HepG2 (cell line): ENCODE measurements at regions not wholly inside any gene's neighbourhood (a gene's known extent, or its start where the extent isn't known, plus 50 kb on each side); places are given as distances from the start of the nearest gene placed in this dataset.

Source experiments
- ATAC-seq: fragments of 200-7000 bp; cut with Tn5 transposase; 3 replicates; pipeline ENCODE4 v1.9.1; 2020; ENCODE audit warnings: mild to moderate bottlenecking, moderate library complexity
- BruUV-seq: library from RNA; stranded (reverse); fragments of 400-500 nt; replicated peaks from 2 replicates; lab custom pipeline; 2021; lab: Mats Ljungman, UMichigan
- CTCF ChIA-PET: fragments of 300-600 bp; formaldehyde crosslinking; extraction: SDS; loops from one replicate; lab custom pipeline; 2021; ENCODE audit warnings: low total read pairs, inconsistent platforms, low intra/inter-chr PET ratio; lab: Yijun Ruan, JAX
- POLR2A ChIA-PET: fragments of 350-600 bp; sonication (Branson Sonifier 250); formaldehyde crosslinking; loops from one replicate; lab custom pipeline; 2020; ENCODE audit warnings: antibody characterized with exemption, inconsistent platforms; lab: Yijun Ruan, JAX
- DNase-seq: peaks from one replicate; pipeline ENCODE4 v3.0.0-alpha.2; 2015; ENCODE audit warnings: low spot score
- FAIRE-seq: peaks from 3 replicates; lab custom pipeline; 2011; peaks lifted over from hg19 to GRCh38; lab: Jason Lieb, UNC
- H2AFZ ChIP-seq: one replicate; pipeline ENCODE4 v1.6.1; 2011; ENCODE audit warnings: low read length, inconsistent platforms
- H3K27ac ChIP-seq: fragments of 300-600 bp; 3 replicates; pipeline ENCODE4 v1.8.0; 2011; ENCODE audit warnings: mixed run types, mild to moderate bottlenecking, mixed read lengths, low read length, inconsistent platforms; ENCODE audit not compliant: insufficient read depth; ENCODE audit errors: extremely low read length
- H3K27me3 ChIP-seq, 2 experiments: fragments of 200-600 bp in 1 of 2; 2 replicates in 1 of 2; 3 replicates in 1 of 2; pipeline versions ENCODE4 v1.6.0 to v1.8.0; 2011; ENCODE audit warnings: low read length in 2 of 2, mild to moderate bottlenecking in 2 of 2, moderate library complexity in 2 of 2, inconsistent platforms in 1 of 2; ENCODE audit not compliant: insufficient read depth in 2 of 2, control insufficient read depth in 1 of 2
- H3K36me3 ChIP-seq, 2 experiments: fragments of 200-600 bp in 1 of 2; replicated peaks in 1 of 2; 2 replicates in 1 of 2; 3 replicates in 1 of 2; pipeline versions ENCODE4 v1.5.1 to v1.8.0; 2011; ENCODE audit warnings: low read length in 2 of 2, inconsistent platforms in 1 of 2; ENCODE audit not compliant: insufficient read depth in 2 of 2, control insufficient read depth in 1 of 2
- H3K4me1 ChIP-seq: 2 replicates; pipeline ENCODE4 v1.5.1; 2012; ENCODE audit warnings: low read length, inconsistent platforms; ENCODE audit not compliant: insufficient read depth
- H3K4me2 ChIP-seq: 2 replicates; pipeline ENCODE4 v1.6.0; 2011; ENCODE audit warnings: low read depth, low read length, inconsistent platforms
- H3K4me3 ChIP-seq, 3 experiments: fragments of 200-600 bp in 1 of 3; sonication (generic), shearing (Covaris generic) in 1 of 3; replicated peaks in 1 of 3; 2 replicates each; pipeline ENCODE4 v1.5.1; 2011 to 2016; ENCODE audit warnings: low read length in 3 of 3, inconsistent platforms in 2 of 3, low read depth in 2 of 3, mild to moderate bottlenecking in 2 of 3, control low read depth in 1 of 3, mixed read lengths in 1 of 3; ENCODE audit not compliant: insufficient read depth in 1 of 3
- H3K79me2 ChIP-seq: one replicate; pipeline ENCODE4 v1.6.1; 2011; ENCODE audit warnings: low read length, inconsistent platforms; ENCODE audit not compliant: insufficient read depth
- H3K9ac ChIP-seq: 2 replicates; pipeline ENCODE4 v1.6.0; 2011; ENCODE audit warnings: mild to moderate bottlenecking, low read depth, low read length, inconsistent platforms; ENCODE audit not compliant: insufficient read depth
- H3K9me3 ChIP-seq: 2 replicates; pipeline ENCODE4 v1.5.1; 2012; ENCODE audit warnings: mild to moderate bottlenecking, low read length
- H4K20me1 ChIP-seq: 2 replicates; pipeline ENCODE4 v1.6.0; 2011; ENCODE audit warnings: inconsistent platforms, mild to moderate bottlenecking, low read length, moderate library complexity; ENCODE audit not compliant: insufficient read depth
- MAFF ChIP-seq: IDR thresholded peaks from 2 replicates; pipeline ENCODE4 v1.6.1; 2011; ENCODE audit warnings: low read depth, low read length, improper control_type of control experiment
- MAFK ChIP-seq, 2 experiments: IDR thresholded peaks in 1 of 2; conservative IDR thresholded peaks in 1 of 2; 2 replicates each; pipeline ENCODE4 v1.6.1; 2011; ENCODE audit warnings: improper control_type of control experiment in 2 of 2, low read length in 2 of 2
- RXRA ChIP-seq: sonication (generic); formaldehyde crosslinking; IDR thresholded peaks from 2 replicates; pipeline ENCODE4 v1.5.1; 2020; ENCODE audit warnings: missing genetic modification reagents
- ZNF512 ChIP-seq: sonication (generic); formaldehyde crosslinking; IDR thresholded peaks from 2 replicates; pipeline ENCODE4 v1.4.0; 2020; ENCODE audit warnings: mild to moderate bottlenecking, missing genetic modification reagents
- ZNF589 ChIP-seq: sonication (generic); formaldehyde crosslinking; conservative IDR thresholded peaks from 2 replicates; pipeline ENCODE4 v1.8.0; 2022; ENCODE audit warnings: mild to moderate bottlenecking, moderate library complexity, missing genetic modification reagents
- ZNF609 ChIP-seq: sonication (generic); formaldehyde crosslinking; IDR thresholded peaks from 2 replicates; pipeline ENCODE4 v1.4.0; 2020; ENCODE audit warnings: mild to moderate bottlenecking, missing genetic modification reagents, borderline replicate concordance
- ZNF773 ChIP-seq: sonication (generic); formaldehyde crosslinking; IDR thresholded peaks from 2 replicates; pipeline ENCODE4 v1.4.0; 2020; ENCODE audit warnings: missing genetic modification reagents, borderline replicate concordance
- ZSCAN31 ChIP-seq: sonication (generic); formaldehyde crosslinking; IDR thresholded peaks from 2 replicates; pipeline ENCODE4 v1.5.0; 2020; ENCODE audit warnings: low read depth, mild to moderate bottlenecking, missing genetic modification reagents
- WGBS: methylation state at CpG from one replicate; pipeline ENCODE4 v1.1.6; 2017; ENCODE audit warnings: low lambda C conversion rate; 5-methylcytosine and 5-hydroxymethylcytosine counted together
- in situ Hi-C: cut with HindIII; loops from 2 replicates; pipeline ENCODE4 v1.10.0; 2017; ENCODE audit warnings: low pct_unique_long_range_greater_than_20kb; ENCODE audit not compliant: extremely low pct_ligation_motif_present
- intact Hi-C: fragments of 100-400 bp; cut with micrococcal nuclease; formaldehyde crosslinking; loops from one replicate; pipeline ENCODE4 v1.10.0; 2022; ENCODE audit not compliant: unreplicated experiment

- in situ Hi-C loops (no loop called here), intact Hi-C loops (no loop called here)
- Histone ChIP-seq H3K27me3 (no peaks in the 10 kb centered on the region), H3K4me2 (no peak overlapping the region), H3K9me3 (no peaks in the 10 kb centered on the region), H3K9ac (no peak overlapping the region), H3K4me3 (no peak overlapping the region), H2AFZ (no peak overlapping the region), H3K27ac (no peak overlapping the region), H3K36me3 (no peaks in the 10 kb centered on the region), H4K20me1 (no peaks in the 10 kb centered on the region), H3K79me2 (no peaks in the 10 kb centered on the region), H3K4me1 (no peaks in the 10 kb centered on the region)
- BruUV-seq: no TSS peak
- ATAC-seq (no peak), DNase-seq (no peak), FAIRE-seq (no peak)
- ChIA-PET CTCF (no interaction called here), POLR2A (no interaction called here)
- WGBS: 36% methylated on average over 4 of the region's 4 CpGs
- TF ChIP-seq MAFK (conservative IDR thresholded peaks at IDR 0.05 in 1 of 2, IDR thresholded peaks at IDR 0.05 in 1 of 2; ENCODE audit: low read length in 2 of 2): peak; percentile 89 to 97
- TF ChIP-seq MAFF: peak; percentile 94
- no peak for TF ChIP-seq RXRA (CRISPR knock-in tag)
Measured at GRCh38 chr7:24058953-24059352, 225.0 kb upstream of the NPY start.

GRCh38 chr7:24059775-24060174, 224.2 kb upstream of the NPY start:
- Histone ChIP-seq H3K36me3 (no peaks in the 10 kb centered on the region), H3K27ac (no peak overlapping the region), H3K27me3 (no peaks in the 10 kb centered on the region), H4K20me1 (no peaks in the 10 kb centered on the region), H3K4me3 (no peak overlapping the region), H3K4me2 (no peak overlapping the region), H2AFZ (no peak overlapping the region), H3K9me3 (no peaks in the 10 kb centered on the region), H3K9ac (no peak overlapping the region), H3K4me1 (no peaks in the 10 kb centered on the region), H3K79me2 (no peaks in the 10 kb centered on the region)
- FAIRE-seq: no peak
- no peak for DNase-seq
- POLR2A ChIA-PET: no interaction called here
- intact Hi-C loops (no loop called here), in situ Hi-C loops (no loop called here)
- WGBS: 40% methylated on average over 1 of the region's 12 CpGs
- TF ChIP-seq ZNF609 (CRISPR knock-in tag): no peak
- no peak for TF ChIP-seq ZNF773 (CRISPR knock-in tag)
- no peak for TF ChIP-seq ZNF589 (CRISPR knock-in tag)
- no peak for TF ChIP-seq ZSCAN31
- no peak for TF ChIP-seq ZNF512 (CRISPR knock-in tag)
- CTCF ChIA-PET: no interaction called here
- ATAC-seq: no peak
- no TSS peak for BruUV-seq
